ENCODE measurements at regions not wholly inside any gene's neighbourhood (a gene's known extent, or its start where the extent isn't known, plus 50 kb on each side); places are given as distances from the start of the nearest gene placed in this dataset.

GRCh38 chr11:15674756-15675155 lies 560.0 kb downstream of the INSC start (continued):
- TF ChIP-seq, protein P1, sequence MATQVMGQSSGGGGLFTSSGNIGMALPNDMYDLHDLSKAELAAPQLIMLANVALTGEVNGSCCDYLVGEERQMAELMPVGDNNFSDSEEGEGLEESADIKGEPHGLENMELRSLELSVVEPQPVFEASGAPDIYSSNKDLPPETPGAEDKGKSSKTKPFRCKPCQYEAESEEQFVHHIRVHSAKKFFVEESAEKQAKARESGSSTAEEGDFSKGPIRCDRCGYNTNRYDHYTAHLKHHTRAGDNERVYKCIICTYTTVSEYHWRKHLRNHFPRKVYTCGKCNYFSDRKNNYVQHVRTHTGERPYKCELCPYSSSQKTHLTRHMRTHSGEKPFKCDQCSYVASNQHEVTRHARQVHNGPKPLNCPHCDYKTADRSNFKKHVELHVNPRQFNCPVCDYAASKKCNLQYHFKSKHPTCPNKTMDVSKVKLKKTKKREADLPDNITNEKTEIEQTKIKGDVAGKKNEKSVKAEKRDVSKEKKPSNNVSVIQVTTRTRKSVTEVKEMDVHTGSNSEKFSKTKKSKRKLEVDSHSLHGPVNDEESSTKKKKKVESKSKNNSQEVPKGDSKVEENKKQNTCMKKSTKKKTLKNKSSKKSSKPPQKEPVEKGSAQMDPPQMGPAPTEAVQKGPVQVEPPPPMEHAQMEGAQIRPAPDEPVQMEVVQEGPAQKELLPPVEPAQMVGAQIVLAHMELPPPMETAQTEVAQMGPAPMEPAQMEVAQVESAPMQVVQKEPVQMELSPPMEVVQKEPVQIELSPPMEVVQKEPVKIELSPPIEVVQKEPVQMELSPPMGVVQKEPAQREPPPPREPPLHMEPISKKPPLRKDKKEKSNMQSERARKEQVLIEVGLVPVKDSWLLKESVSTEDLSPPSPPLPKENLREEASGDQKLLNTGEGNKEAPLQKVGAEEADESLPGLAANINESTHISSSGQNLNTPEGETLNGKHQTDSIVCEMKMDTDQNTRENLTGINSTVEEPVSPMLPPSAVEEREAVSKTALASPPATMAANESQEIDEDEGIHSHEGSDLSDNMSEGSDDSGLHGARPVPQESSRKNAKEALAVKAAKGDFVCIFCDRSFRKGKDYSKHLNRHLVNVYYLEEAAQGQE (IDR thresholded peaks at IDR 0.05; ENCODE audit: borderline replicate concordance): no peak
- TF ChIP-seq, protein P1 (CRISPR knock-in tag; IDR thresholded peaks at IDR 0.05; ENCODE audit: low read depth): no peak
- TF ChIP-seq RBBP5 (IDR thresholded peaks at IDR 0.05; ENCODE audit: borderline replicate concordance, insufficient read depth, low read length, poor library complexity, severe bottlenecking): no peak
- TF ChIP-seq WHSC1 (IDR thresholded peaks at IDR 0.05; ENCODE audit: low read length): no peak
- TF ChIP-seq ZNF407 (IDR thresholded peaks at IDR 0.05; ENCODE audit: low read depth): no peak
- no peak for TF ChIP-seq BRCA1 (IDR thresholded peaks at IDR 0.05)
- no peak for TF ChIP-seq BRCA1 (CRISPR knock-in tag; IDR thresholded peaks at IDR 0.05)
- TF ChIP-seq ZMIZ1 (IDR thresholded peaks at IDR 0.05; ENCODE audit: low read depth in 2 of 2, low read length in 2 of 2): no peak
